Skeletal muscle cell (primary cell): ENCODE measurements at regions not wholly inside any gene's neighbourhood (a gene's known extent, or its start where the extent isn't known, plus 50 kb on each side); places are given as distances from the start of the nearest gene placed in this dataset.
"Not testable (repeated sequence)": the region's sequence is repeated elsewhere in the genome, so short reads cannot be mapped to it uniquely, and the experiment has no call there.

ENCODE experiments used
- DNase-seq: peaks from one replicate; pipeline ENCODE4 v3.0.0-alpha.2; 2010; ENCODE audit warnings: low read depth
- H3K4me3 ChIP-seq: 2 replicates; pipeline ENCODE4 v1.5.1; 2011; ENCODE audit warnings: low read depth, mild to moderate bottlenecking, control low read depth, low read length, moderate library complexity

DNA sequence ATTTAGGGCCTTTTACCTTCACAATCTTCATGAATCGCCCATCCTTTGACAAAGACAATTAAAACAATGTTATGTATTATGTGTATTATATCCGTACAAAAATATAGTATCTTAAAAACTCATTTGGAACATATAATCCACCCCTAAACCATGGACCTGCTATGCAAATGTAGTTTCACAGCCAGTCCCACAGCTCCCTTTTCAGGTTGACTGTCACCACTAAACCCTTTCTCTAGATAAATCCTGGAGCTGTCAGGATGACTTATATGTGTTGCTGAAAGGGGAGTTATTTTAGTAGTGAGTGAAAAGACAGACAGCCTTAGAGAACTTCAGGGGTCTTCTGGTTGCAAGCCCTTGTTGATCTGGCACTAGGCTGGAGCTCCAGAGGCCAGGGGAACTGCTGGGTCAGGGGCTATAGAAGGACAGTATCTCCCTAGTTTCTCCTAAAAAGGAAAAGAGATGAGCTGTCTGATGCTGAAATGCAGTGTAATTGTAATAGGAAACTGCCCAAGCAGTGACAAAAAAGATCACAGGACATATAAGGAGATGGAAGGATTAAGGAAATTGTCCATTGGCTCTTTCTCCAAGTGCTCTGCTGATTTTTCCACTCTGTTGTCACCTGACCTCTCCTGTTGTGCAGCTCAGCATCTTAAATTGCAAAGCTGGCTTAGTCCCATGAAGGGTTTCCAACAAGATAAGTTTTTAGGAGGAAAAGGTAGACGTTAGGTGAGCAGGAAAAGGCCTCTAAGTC is 127.7 kb downstream of the S1PR1 start:
- no peak for DNase-seq
- H3K4me3 ChIP-seq = no peak overlapping the region

DNA sequence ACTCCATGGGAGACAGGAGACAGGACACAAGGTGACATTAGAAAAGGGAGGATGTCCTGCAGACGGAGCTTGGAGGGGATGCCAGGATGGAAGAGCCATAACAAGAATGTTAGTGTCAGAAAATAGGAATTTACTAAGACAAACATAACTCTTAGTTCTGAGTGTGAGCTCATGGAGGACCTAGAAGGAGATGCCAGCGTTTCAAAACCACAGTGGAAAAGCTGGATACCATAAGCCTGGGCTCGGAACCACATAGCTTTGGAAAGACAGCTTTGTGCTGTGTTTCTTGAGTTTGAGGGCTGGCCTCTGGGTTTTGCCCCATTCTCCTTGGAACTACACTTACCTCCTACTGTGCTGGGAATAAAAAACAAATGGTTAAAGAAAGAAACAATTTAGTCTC is 128.4 kb downstream of the S1PR1 start:
- DNase-seq = no peak
- no peak overlapping the region for H3K4me3 ChIP-seq

DNA sequence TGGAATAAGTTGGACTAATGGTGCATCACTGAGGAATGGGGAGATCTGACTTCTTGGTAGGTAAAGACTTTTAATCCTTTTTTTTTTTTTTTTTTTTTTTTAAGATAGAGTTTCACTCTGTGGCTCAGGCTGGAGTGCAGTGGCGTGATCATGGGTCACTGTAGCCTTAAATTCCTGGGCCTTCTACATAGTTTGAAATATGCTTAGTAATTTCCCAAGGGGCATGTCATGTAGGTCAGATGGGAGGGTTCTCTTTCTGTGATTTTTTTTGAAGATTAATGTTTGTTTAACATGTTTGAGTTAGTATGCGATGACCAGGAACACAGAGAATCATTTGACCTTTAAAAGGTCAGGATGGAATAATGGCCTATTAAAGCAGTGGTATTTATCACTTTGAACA is 129.1 kb downstream of the S1PR1 start:
- no peak overlapping the region for H3K4me3 ChIP-seq
- DNase-seq = no peak

DNA sequence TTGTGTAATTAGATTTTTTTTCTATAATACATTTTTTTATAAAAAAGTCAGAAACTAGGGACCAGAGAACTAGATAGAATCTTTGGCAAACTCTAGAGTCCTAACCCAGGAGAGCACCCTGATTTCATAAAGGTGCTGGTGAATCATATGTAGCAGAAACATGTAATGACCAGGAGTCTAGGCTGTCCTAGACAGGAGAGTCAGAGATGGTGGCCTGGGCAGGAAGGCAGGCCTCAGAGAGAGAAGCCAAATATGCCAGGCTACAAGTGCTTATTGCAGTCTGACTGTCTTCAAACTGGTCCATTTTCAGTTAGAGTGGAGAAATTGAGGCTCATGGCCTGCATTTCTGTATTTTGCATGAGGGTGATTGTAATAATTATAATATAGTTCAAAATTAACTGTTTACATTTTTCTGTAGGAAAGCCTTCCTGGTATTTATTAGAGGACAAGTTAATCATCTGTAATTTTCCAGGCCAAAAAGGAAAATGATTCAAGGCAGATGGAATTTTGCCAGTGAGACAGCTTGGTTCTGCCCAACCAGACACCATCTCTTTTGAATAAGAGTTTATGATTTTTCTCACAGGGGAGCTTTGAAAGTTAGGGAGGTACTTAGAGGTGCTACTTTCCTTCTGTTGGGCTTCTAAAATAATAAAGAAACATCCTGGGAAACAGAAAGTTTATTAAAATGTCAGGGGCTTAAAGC is 129.8 kb downstream of the S1PR1 start:
- H3K4me3 ChIP-seq = no peak overlapping the region
- no peak for DNase-seq

DNA sequence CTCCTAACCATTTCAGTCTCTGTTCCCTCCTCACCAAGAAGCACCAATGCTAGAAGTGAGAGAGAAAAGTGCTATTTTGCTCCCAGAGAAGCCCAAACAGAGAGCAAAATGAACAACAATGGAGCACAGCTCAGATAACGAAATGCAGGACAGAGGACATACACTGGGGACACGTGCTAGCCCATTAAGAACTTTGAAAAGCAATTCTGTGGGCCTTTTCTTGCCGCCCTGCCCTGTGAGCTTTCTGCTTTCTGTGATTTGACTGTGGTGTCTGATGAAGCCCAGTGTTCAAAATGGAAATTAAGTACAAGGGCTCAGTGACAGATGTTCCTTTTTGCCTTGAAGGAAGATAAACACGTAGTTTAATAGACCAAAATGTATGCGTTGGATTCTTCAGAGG is 130.8 kb downstream of the S1PR1 start:
- no peak overlapping the region for H3K4me3 ChIP-seq
- no peak for DNase-seq

DNA sequence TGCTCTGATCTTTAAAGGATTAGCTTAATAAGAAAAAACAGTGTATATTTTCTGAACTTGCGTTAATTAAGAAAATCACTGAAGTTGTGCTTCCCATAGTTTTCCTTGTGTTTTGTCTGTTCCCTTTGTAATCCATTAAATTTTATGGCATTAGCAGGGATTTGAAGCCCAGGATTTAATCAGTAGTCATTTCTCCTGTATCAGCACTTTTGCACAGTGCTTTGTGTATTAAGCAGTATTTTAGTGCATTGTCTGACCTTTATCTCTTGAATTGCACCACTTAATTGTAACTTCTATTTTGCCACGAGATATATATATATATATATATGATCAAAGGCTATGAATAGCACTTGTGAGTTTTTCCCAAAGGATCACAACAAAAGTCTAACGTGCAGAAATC is 133.7 kb downstream of the S1PR1 start:
- DNase-seq = no peak
- no peak overlapping the region for H3K4me3 ChIP-seq

DNA sequence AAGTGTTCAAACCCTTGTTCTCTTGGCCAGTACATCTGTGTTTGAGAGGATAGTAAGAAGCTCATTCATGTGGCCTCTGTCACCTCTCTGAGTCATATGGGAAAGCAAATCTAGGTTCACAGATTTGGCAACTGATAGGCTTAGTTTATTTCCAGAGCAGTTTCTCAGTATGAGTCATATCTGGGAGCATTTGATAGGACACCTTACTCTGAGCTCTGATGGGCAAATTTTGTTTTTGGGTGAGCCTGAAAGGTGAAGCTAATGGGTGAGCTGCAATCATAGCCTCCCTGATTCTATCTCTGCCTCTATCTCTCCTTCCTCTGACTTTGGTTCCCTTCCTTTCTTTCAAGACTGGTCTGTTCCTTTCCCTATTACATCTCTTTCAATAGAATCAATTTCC is 134.4 kb downstream of the S1PR1 start:
- peak; percentile 49 for DNase-seq
- no peak overlapping the region for H3K4me3 ChIP-seq

DNA sequence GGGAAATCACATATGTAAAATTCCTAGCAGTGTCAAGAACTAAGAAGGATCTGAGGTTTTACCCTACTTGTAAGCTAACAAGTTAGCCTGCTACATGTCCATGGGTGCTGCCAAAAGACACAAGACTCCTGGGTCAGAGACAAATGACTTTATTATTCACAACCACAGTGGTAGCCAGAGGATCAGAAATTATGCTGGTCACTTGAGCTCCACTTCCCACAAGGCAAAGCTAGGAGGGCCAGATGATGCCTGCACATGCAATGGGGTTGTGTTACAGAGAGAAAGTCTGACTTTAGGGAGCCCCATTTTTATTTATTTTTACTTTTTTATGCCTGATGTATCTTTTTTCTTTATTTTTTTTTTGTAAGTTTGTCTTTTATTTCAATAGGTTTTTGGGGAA is 136.8 kb downstream of the S1PR1 start:
- H3K4me3 ChIP-seq = no peak overlapping the region
- no peak for DNase-seq

DNA sequence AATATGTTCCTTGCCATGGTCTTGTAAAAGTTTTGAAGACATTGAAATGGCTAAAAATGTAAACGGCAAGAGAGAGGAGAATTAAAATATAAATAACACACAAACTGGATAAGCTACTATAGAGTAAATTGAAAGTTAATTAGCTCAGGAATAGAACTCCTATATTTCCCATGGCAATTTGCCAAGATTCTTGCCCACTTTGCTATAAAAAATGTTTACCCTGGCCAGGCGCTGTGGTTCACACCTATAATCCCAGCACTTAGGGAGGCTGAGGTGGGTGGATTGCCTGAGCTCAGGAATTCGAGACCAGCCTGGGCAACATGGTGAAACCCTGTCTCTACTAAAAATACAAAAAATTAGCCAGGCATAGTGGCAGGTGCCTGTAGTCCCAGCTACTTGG is 138.6 kb downstream of the S1PR1 start:
- not testable (repeated sequence) for DNase-seq, H3K4me3 ChIP-seq

DNA sequence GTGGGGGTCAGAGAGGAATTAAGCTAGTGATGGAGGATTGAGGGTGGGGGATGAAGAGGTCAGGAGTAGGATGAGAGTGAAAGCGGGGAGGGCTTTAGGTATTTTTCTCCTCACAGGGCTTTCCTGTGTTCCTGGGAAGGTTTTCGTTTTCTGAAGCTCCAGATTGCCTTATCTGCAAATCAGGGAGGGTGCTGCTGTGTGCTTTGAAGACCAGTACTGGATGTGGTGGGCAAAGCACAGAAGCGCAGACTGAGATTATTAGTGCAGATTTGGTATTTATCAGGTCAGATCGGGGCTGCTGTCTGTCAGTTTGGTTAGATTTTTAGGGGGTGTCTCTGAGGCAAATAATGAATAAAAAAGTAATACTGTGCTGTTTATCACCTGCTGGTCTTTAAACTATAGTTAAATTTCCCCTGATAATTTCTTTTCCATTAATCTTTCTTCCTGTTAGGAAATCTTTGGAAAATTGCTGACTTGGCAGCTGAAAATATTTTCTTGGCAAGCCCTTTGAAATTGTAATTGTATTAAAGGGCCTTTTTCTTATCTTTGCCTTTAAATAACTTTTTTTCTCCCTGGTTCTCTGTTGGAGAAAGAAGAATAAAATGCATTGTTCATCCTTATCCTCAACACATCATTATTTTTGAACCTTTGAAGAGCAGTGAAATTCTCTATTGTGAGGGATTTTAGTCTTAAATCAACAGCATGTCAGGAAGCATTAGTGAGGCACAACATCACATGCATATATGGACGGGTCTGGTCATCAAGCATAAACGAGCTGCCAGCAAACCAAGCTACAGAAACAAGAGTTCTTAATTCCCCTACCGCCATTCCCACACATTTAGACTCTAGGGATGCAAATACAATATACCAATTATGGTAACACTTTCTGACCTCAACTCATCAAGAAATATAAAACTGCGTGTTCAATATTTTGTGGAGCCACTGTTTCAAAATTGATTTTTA is 139.6 kb downstream of the S1PR1 start:
- H3K4me3 ChIP-seq = no peak overlapping the region
- DNase-seq = no peak

DNA sequence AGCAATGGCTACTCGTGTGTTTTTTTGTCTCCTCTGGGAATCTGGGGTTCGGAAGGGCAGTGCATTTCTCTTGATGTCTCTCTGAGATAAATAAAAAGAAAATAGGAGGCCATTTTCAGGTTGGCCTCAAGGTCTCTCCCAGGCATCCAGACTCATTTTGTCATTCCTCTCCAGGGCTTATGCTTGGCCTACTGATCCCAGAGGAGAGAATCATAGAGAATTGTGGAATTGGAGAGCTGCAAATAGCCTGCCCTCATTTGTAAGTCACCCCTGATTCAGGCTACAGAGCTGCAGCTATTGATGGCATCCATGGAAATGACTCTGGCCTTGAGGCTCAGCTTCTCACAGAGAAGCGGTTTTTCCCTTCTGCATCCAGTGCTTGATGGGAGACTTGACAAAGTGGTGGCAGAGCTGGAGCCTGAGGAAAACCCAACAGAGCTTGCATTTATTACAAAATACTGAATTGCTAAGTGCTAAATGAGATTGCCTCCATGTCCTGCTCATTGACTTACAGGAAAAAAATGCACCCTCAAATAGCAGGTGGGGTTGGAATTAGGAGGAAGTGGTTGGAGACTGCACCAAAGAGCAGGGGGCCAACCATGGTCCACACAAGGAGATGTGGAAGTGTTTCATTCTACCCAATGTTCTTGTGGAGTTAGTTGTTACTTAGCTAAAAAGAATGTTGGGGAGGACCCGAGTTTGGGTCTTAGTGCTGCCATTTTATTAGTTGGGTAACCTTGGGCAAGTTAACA is 140.4 kb downstream of the S1PR1 start:
- no peak for DNase-seq
- H3K4me3 ChIP-seq = no peak overlapping the region

DNA sequence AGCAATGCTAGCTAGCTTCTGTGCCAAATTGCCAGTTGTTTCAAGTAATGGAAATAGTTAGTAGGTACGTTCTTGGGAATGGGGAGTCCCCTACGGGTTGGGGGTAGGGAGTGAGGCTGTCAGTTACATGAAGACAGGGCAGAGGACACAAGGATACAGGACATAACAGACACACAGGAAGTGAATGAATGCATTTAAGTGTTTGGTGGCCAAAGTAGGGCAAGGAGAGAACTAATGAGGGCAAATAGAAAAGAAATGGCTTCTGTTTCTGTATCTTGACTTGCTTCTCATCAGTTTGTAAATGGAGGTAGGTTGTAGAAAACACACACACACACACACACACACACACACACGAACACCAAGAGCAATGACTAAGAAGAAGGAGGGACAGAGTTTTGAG is 142.2 kb downstream of the S1PR1 start:
- H3K4me3 ChIP-seq = no peak overlapping the region
- no peak for DNase-seq

DNA sequence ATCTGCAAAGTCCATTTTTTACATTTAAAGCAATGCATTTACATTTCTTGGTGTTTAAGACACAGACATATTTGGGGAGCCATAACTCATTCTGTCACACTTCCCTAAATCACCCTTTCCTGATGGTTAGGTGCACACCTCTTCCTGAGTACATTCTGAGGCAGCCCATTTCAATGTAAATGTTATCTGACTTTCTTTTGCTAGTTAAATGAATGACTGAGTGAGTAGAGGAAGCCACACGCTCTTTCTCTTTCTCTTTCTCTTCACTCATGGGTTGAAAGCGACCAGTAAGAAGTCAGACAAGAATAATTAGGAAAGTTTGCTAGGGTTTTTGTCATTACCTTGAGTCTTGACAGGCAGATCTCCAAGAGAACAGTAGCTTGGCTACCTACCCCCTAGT is 143.1 kb downstream of the S1PR1 start:
- H3K4me3 ChIP-seq = no peak overlapping the region
- DNase-seq = no peak

DNA sequence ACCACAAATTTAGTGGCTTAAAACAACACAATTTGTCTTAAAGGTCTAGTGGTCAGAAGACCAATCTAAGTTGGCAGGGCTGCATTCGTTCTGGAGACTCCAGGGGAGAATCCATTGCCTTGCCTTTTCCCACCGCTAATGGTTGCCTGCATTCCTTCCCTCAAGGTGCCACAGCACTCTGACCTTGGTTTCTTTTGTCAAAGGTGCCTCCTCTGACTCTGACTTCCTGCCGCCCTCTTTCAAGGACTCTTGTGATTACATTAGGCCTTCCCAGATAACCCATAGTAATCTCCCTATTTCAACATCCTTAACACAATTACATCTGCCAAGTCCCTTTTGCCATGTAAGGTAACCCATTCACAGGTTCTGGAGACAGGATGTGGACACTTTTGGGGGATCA is 145.3 kb downstream of the S1PR1 start:
- no peak for DNase-seq
- H3K4me3 ChIP-seq = no peak overlapping the region

DNA sequence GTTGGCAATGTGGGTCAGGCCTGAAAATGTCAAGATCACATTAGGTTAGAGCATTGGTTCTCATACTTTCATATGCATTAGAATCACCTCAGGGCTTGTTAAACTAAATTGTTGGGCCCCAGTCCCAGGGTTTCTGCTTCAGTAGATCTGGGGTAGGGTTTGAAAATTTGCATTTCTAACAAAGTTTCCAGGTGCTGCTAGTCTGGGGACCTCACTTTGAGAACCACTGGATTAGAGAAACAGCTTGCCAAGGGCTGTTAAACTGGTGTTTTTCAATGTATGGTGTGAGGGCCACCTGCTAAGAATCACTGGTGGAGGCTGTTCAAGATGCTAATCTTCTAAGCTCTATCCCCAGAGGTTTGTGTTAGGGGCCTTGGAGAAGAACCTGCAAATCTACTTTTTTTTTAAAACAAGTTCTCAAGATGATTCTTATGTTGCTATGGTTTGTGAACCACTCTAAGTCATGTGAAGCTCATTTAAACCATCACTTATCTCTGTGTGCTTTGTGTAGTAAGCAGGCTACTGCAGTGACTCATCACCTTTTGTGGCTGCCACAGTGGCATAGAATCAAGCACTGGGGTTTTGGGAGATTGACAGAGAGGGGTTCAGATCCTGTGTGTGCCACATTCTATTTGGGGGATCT is 152.2 kb downstream of the S1PR1 start:
- DNase-seq = no peak
- H3K4me3 ChIP-seq = no peak overlapping the region

DNA sequence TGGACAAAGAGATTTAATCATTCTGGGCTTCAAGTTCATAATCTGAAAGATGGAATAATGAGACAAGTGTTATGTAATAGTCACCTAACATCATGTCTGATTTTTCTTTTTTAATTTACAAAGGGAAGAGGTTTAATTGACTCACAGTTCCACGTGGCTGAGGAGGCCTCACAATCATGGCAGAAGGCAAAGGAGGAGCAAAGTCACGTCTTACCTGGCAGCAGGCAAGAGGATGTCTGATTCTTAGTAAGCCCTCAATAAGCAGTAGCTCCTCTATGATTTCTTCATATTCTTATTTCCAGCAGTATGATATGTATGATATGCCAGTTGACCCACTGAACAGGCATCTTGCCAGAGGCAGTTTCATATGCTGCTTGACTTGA is 152.7 kb downstream of the S1PR1 start:
- no peak for DNase-seq
- H3K4me3 ChIP-seq = no peak overlapping the region

DNA sequence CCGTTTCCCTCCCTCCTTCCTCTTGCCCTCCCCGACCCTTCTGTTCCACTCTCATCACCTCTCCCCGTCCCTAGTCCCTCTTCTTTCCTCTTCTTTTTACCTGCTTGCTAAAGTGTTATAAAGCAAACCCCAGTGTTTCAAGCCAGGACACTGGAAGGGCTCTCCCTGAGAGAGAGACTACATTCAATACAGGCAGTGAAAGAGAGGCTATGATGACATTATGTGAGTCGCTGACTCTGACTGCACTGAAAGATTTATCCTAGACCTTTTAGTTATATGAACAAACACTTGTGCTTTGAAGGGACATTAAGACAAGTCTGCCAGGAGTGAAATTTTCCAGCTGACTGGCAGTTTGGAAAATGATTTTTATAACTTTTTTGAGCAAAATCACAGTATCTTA is 155.7 kb downstream of the S1PR1 start:
- DNase-seq = no peak
- H3K4me3 ChIP-seq = no peak overlapping the region

DNA sequence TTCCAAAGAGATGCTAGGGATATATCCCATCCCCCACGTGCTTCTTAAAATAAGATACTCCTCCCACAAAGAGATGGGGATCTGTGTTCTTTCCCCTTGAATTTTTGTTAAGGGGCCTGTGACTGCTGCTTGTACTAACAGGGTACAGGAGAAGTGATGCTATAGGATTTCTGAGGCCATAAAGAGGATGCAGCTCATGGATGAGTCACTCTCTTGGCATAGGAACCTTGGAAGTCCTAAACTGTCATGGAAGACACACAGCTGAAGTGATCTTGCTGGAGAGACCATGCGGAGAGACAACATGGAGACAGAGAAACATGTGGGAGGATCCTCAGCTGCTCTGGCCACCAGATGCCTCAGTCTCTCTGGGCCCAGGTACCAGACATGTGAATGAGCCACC is 157.2 kb downstream of the S1PR1 start:
- peak; percentile 5 for DNase-seq
- no peak overlapping the region for H3K4me3 ChIP-seq

DNA sequence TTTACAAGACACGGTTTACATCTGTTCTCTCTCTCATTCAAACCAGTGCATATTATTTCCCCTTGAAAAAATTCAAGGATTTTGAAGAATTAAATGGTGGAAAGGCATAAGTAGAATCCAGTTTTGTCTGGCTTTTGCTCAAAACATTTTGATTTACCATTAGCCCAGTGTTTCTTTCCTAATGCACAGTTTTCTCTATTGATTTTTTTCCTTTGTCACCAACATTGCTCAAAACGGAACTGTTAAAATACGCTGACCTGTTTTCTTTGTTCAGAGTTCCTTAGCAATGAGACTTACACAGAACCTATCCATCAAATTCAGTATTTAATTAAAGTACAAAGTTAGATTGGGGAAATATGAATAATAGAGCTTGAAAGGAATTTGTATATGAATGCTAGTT is 162.4 kb downstream of the S1PR1 start:
- no peak for DNase-seq
- H3K4me3 ChIP-seq = no peak overlapping the region
